ENCODE measurements at regions not wholly inside any gene's neighbourhood (a gene's known extent, or its start where the extent isn't known, plus 50 kb on each side); places are given as distances from the start of the nearest gene placed in this dataset.

DNA sequence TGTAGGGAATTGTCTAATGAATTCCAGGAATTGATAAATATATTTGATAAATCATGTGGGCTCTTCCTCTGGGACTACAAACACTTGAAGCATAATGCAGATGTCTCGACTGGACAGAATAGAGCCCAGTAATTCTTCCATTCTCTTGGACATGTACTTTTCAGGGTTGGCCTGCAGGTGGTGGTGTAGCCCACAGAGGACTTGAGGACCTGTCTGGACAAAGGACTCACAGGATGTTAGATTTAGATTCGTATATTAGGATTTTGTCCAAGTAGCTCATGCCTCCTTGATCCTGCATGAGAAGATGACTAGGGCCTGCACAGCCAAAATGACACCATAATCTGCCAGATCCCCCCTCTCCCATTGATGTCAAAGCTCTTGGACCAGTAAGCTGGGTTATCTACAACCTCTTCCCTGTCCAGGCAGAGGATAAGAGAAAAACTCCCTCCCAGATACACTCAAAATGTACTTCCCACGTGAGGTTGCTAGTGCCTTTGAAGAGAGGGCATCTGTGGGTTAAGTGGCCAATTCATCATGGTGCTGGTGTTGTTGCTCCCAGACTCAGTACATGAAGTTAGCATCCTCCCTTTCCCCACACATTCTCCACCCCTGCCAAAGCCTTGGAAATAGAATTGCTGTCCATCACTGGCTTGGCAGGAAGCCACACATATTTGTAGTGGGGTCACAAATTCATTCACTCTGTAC, 88.6 kb upstream of the ZNF280D start:
- H3K9me3 ChIP-seq (ENCODE audit: control insufficient read depth, low read length, poor library complexity, severe bottlenecking): no peaks in the 10 kb centered on the region
- Mint-ChIP-seq H3K4me3 (no peak overlapping the region), H3K4me1 (peaks cover 9% of the 10 kb centered on the region), H3K27ac (no peak overlapping the region), H3K36me3 (ENCODE audit: low read depth) (no peaks in the 10 kb centered on the region), H3K27me3 (peaks cover 12% of the 10 kb centered on the region)
- DNase-seq: peak in 1 of 3 donors; percentile 11
- ATAC-seq: no peak

- DNase-seq (no peak), ATAC-seq (no peak)
- peaks cover 12% of the 10 kb centered on the region for H3K27me3 Mint-ChIP-seq
- H3K4me3 Mint-ChIP-seq: no peak overlapping the region
- H3K36me3 Mint-ChIP-seq (ENCODE audit: low read depth): no peaks in the 10 kb centered on the region
- peaks cover 9% of the 10 kb centered on the region for H3K4me1 Mint-ChIP-seq
- peak overlapping the region; percentile 24 for H3K27ac Mint-ChIP-seq
- H3K9me3 ChIP-seq (ENCODE audit: control insufficient read depth, low read length, poor library complexity, severe bottlenecking): no peaks in the 10 kb centered on the region
Observed at GRCh38 chr15:56820333-56820732, 87.0 kb upstream of the ZNF280D start.

GRCh38 chr15:56817321-56818080, 84.2 kb upstream of the ZNF280D start:
- Mint-ChIP-seq H3K27ac (peak overlapping the region; percentile 72), H3K4me1 (peaks cover 15% of the 10 kb centered on the region), H3K4me3 (no peak overlapping the region), H3K27me3 (peaks cover 6% of the 10 kb centered on the region), H3K36me3 (ENCODE audit: low read depth) (no peaks in the 10 kb centered on the region)
- H3K9me3 ChIP-seq (ENCODE audit: control insufficient read depth, low read length, poor library complexity, severe bottlenecking): no peaks in the 10 kb centered on the region
- ATAC-seq (no peak), DNase-seq (no peak)

- H3K27me3 Mint-ChIP-seq: peaks cover 6% of the 10 kb centered on the region
- H3K36me3 Mint-ChIP-seq (ENCODE audit: low read depth): no peaks in the 10 kb centered on the region
- no peaks in the 10 kb centered on the region for H3K9me3 ChIP-seq (ENCODE audit: control insufficient read depth, low read length, poor library complexity, severe bottlenecking)
- ATAC-seq (no peak), DNase-seq (no peak)
- no peak overlapping the region for H3K27ac Mint-ChIP-seq
- peaks cover 15% of the 10 kb centered on the region for H3K4me1 Mint-ChIP-seq
- no peak overlapping the region for H3K4me3 Mint-ChIP-seq
Observed at GRCh38 chr15:56816781-56817180, 83.5 kb upstream of the ZNF280D start.

- DNase-seq (no peak), ATAC-seq (no peak)
- Mint-ChIP-seq H3K27ac (no peak overlapping the region), H3K4me3 (no peak overlapping the region), H3K36me3 (ENCODE audit: low read depth) (no peaks in the 10 kb centered on the region), H3K27me3 (peaks cover 3% of the 10 kb centered on the region), H3K4me1 (peaks cover 10% of the 10 kb centered on the region)
- no peaks in the 10 kb centered on the region for H3K9me3 ChIP-seq (ENCODE audit: control insufficient read depth, low read length, poor library complexity, severe bottlenecking)
Observed at GRCh38 chr15:56815247-56815646, 81.9 kb upstream of the ZNF280D start.

DNA sequence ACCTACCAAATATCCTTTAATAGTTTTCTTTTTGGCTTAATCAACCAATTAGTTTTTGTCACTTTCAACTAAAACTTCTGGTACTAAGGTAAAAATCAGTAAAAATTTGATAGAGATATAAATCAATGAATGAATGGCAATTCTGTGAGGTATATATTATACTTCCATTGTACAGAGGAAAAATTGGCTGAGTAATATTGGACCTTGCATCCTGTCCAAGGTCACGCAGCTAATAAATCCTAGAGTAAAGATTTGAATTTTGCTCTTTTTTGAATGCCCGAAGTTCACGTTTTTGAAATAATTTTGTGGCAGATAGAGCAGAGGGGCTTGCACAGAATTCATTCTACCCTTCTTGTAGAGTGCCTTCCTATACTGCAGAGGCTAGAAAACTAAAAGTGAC, 81.1 kb upstream of the ZNF280D start:
- Mint-ChIP-seq H3K36me3 (ENCODE audit: low read depth) (no peaks in the 10 kb centered on the region), H3K27ac (no peak overlapping the region), H3K27me3 (no peaks in the 10 kb centered on the region), H3K4me1 (peaks cover 8% of the 10 kb centered on the region), H3K4me3 (no peak overlapping the region)
- no peaks in the 10 kb centered on the region for H3K9me3 ChIP-seq (ENCODE audit: control insufficient read depth, low read length, poor library complexity, severe bottlenecking)
- ATAC-seq: no peak
- DNase-seq: no peak

GRCh38 chr15:56813995-56814394, 80.7 kb upstream of the ZNF280D start:
- DNase-seq (no peak), ATAC-seq (no peak)
- no peak overlapping the region for H3K4me3 Mint-ChIP-seq
- H3K4me1 Mint-ChIP-seq: peaks cover 8% of the 10 kb centered on the region
- no peaks in the 10 kb centered on the region for H3K9me3 ChIP-seq (ENCODE audit: control insufficient read depth, low read length, poor library complexity, severe bottlenecking)
- H3K27ac Mint-ChIP-seq: no peak overlapping the region
- H3K27me3 Mint-ChIP-seq: no peaks in the 10 kb centered on the region
- no peaks in the 10 kb centered on the region for H3K36me3 Mint-ChIP-seq (ENCODE audit: low read depth)

DNA sequence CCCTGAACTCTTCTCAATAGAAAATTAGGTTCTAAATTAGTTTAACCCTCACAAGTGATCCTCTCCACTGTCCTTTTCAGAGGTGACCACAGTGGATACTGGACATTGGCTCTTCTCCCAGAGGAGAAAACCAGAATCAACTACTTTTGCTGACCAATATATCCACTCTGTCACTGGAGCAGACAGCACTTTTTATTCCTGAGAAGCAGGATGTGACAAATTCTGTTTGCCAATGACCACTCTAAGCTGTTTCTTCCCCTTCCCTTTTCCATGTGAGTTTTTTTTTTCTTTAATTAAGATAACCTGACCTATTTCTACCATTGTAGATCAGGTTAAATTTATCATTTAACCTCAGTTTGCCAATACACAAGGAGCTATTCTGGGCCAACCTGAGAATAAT, 79.7 kb upstream of the ZNF280D start:
- DNase-seq (no peak), ATAC-seq (no peak)
- Mint-ChIP-seq H3K27me3 (no peaks in the 10 kb centered on the region), H3K36me3 (ENCODE audit: low read depth) (no peaks in the 10 kb centered on the region), H3K4me3 (no peak overlapping the region), H3K27ac (no peak overlapping the region), H3K4me1 (peaks cover 6% of the 10 kb centered on the region)
- no peaks in the 10 kb centered on the region for H3K9me3 ChIP-seq (ENCODE audit: control insufficient read depth, low read length, poor library complexity, severe bottlenecking)

- DNase-seq (no peak), ATAC-seq (no peak)
- no peak overlapping the region for H3K4me3 Mint-ChIP-seq
- no peaks in the 10 kb centered on the region for H3K27me3 Mint-ChIP-seq
- no peak overlapping the region for H3K27ac Mint-ChIP-seq
- H3K4me1 Mint-ChIP-seq: peaks cover 6% of the 10 kb centered on the region
- H3K36me3 Mint-ChIP-seq (ENCODE audit: low read depth): no peaks in the 10 kb centered on the region
- H3K9me3 ChIP-seq (ENCODE audit: control insufficient read depth, low read length, poor library complexity, severe bottlenecking): no peaks in the 10 kb centered on the region
Observed at GRCh38 chr15:56812221-56812620, 78.9 kb upstream of the ZNF280D start.

DNA sequence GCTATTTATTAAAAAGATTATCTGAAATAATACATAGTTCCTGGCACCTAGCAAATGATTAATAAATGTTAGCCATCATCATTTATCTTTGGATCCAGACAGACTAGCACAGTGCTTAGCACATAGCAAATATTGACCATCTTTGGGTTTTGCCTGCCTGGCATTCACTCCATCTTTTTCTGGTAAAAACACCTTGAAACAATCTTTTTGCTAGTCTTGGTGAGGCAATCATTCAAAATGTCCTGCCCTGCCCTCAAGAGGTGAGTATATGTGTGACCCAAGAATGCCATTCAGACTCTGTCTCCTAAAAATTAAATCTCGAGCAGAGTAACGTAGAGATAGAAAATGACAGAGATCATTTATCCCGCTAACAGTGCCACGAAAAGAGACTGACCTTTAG, 78.3 kb upstream of the ZNF280D start:
- no peaks in the 10 kb centered on the region for H3K36me3 Mint-ChIP-seq (ENCODE audit: low read depth)
- DNase-seq: no peak

GRCh38 chr15:56808160-56808559, 74.9 kb upstream of the ZNF280D start:
- H3K36me3 Mint-ChIP-seq (ENCODE audit: low read depth): no peaks in the 10 kb centered on the region
- ATAC-seq: no peak
- DNase-seq: no peak
- no peak overlapping the region for H3K4me3 Mint-ChIP-seq
- peaks cover 5% of the 10 kb centered on the region for H3K4me1 Mint-ChIP-seq
- no peaks in the 10 kb centered on the region for H3K9me3 ChIP-seq (ENCODE audit: control insufficient read depth, low read length, poor library complexity, severe bottlenecking)
- H3K27me3 Mint-ChIP-seq: no peaks in the 10 kb centered on the region
- H3K27ac Mint-ChIP-seq: no peak overlapping the region

More for the DNA sequence above, 78.3 kb upstream of the ZNF280D start:
- ATAC-seq: no peak
- peaks cover 6% of the 10 kb centered on the region for H3K4me1 Mint-ChIP-seq
- no peaks in the 10 kb centered on the region for H3K27me3 Mint-ChIP-seq
- no peak overlapping the region for H3K27ac Mint-ChIP-seq
- H3K4me3 Mint-ChIP-seq: no peak overlapping the region
- H3K9me3 ChIP-seq (ENCODE audit: control insufficient read depth, low read length, poor library complexity, severe bottlenecking): no peaks in the 10 kb centered on the region

GRCh38 chr15:56806148-56806536, 72.8 kb upstream of the ZNF280D start:
- DNase-seq: no peak
- H3K27ac Mint-ChIP-seq: no peak overlapping the region
- no peak for ATAC-seq
- H3K27me3 Mint-ChIP-seq: peaks cover 10% of the 10 kb centered on the region
- H3K9me3 ChIP-seq (ENCODE audit: control insufficient read depth, low read length, poor library complexity, severe bottlenecking): no peaks in the 10 kb centered on the region
- peaks cover 1% of the 10 kb centered on the region for H3K36me3 Mint-ChIP-seq (ENCODE audit: low read depth)
- peaks cover 7% of the 10 kb centered on the region for H3K4me1 Mint-ChIP-seq
- no peak overlapping the region for H3K4me3 Mint-ChIP-seq

DNA sequence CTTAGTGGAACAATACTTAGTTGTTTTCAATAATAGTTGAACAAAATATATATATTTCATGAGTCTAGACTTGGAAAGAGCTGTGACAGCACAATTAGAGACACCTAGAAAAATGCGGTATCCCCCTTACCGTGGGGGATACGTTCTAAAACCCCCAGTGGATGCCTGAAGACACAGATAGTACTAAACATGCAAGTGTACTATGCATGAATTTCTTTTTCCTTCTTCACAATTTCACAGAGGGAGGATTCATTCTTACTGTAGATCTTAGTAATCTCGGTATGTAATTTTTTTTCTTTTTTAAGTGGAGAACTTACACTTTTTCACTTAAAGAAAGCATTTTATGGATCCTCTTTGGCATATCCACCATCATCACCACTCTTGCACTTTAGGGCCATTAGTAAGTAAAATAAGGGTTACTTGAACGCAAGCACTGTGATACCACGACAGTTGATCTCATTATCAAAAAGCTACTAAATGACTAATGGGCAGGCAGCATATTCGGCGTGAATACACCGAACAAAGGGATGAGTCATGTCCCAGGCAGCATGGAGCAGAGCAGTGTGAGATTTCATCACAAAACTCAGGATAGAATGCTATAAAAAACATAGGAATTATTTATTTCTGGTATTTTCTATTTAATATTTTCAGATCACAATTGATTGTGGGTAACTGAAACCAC, 72.3 kb upstream of the ZNF280D start:
- Mint-ChIP-seq H3K4me3 (no peak overlapping the region), H3K4me1 (peaks cover 7% of the 10 kb centered on the region), H3K27ac (no peak overlapping the region), H3K36me3 (ENCODE audit: low read depth) (peaks cover 2% of the 10 kb centered on the region), H3K27me3 (peaks cover 13% of the 10 kb centered on the region)
- ATAC-seq (no peak), DNase-seq (no peak)
- no peaks in the 10 kb centered on the region for H3K9me3 ChIP-seq (ENCODE audit: control insufficient read depth, low read length, poor library complexity, severe bottlenecking)
